LNCaP clone FGC (cell line): ENCODE measurements at regions not wholly inside any gene's neighbourhood (a gene's known extent, or its start where the extent isn't known, plus 50 kb on each side); places are given as distances from the start of the nearest gene placed in this dataset.
"Not testable (repeated sequence)": the region's sequence is repeated elsewhere in the genome, so short reads cannot be mapped to it uniquely, and the experiment has no call there.

ENCODE experiments used
- DNase-seq: peaks from one replicate; pipeline ENCODE4 v3.0.0-alpha.2; 2011; ENCODE audit warnings: low read depth
- H3K4me3 ChIP-seq: 2 replicates; pipeline ENCODE4 v1.5.1; 2011; ENCODE audit warnings: mild to moderate bottlenecking, low read depth, low read length, control low read depth
- TF ChIP-seq, protein P1 (sequence below): IDR thresholded peaks from 2 replicates; pipeline ENCODE4 v1.5.1; 2012; ENCODE audit warnings: mild to moderate bottlenecking; ENCODE audit not compliant: control insufficient read depth, insufficient read depth; ENCODE audit errors: extremely low read depth

DNA sequence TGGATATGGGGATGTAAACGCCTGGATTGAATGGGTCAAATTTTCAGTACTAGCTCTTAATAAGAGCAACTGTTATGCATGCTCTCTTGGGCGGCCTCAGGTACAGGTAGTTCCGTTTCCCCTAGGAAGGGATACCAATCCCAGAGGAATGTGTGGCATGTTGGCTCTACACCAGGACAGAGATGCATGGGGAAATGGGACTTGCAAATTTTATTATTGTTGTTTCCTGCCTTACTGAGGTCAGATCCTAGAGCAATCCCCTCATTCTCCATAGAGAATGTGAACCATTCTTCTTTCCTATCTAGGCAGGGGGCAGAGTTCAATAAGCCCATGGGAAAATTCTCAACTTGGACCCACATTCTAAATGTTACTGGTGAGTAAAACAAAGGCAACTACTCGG, 361.8 kb upstream of the FGF16 start:
- H3K4me3 ChIP-seq, result no peak overlapping the region
- DNase-seq, result no peak
- TF ChIP-seq, protein P1, sequence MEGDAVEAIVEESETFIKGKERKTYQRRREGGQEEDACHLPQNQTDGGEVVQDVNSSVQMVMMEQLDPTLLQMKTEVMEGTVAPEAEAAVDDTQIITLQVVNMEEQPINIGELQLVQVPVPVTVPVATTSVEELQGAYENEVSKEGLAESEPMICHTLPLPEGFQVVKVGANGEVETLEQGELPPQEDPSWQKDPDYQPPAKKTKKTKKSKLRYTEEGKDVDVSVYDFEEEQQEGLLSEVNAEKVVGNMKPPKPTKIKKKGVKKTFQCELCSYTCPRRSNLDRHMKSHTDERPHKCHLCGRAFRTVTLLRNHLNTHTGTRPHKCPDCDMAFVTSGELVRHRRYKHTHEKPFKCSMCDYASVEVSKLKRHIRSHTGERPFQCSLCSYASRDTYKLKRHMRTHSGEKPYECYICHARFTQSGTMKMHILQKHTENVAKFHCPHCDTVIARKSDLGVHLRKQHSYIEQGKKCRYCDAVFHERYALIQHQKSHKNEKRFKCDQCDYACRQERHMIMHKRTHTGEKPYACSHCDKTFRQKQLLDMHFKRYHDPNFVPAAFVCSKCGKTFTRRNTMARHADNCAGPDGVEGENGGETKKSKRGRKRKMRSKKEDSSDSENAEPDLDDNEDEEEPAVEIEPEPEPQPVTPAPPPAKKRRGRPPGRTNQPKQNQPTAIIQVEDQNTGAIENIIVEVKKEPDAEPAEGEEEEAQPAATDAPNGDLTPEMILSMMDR, result no peak

DNA sequence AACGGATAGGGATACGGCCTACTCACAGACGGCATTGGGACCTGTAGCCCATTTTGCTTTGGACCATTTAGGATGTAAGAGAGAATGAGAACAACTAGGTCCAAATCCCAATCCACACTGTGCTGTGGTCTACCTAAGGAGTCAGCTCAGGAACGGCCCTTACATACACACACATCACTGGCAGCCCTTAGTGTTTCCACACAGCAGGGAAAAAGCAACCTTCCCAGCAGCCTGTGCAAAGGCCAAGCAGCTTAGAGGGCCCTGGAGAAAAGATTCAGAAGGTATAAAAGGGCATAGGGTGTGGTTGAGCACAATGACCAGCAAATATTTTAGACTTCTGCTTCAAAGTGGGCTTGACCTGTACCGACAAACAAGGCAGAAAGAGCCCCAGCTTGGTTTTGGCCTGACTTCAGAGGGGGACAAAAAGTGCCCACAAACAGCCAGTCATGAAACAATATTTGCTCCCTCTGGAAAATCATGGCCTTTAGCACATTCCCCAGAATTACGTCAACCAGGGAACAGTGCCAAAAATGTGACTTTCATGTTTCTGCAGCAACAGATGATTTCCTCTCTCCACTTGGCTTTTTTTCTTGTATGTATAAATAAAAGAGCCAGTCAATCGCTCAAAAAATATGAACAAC, 359.5 kb upstream of the FGF16 start:
- DNase-seq, result no peak
- H3K4me3 ChIP-seq, result no peak overlapping the region
- TF ChIP-seq, protein P1, result no peak

DNA sequence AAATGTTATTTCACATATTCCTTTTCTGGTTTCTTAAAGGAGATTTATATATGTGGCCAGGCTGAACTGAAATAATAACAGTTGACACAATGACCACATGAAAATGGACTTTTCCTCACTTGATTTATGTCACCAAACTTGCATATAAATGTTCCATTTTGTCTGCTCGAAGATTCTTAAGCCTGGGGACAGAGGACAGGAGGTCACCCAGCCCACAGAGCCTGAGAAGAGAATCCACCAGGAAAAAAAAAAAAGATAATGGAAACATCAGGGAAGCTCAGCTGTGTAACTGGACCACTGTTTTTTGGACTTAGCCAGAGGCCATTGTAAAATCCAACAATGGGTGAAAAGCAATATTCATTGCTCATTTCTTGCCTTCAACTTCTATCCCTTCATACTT, 359.0 kb upstream of the FGF16 start:
- TF ChIP-seq, protein P1, result no peak
- DNase-seq, result no peak
- H3K4me3 ChIP-seq, result no peak overlapping the region

GRCh38 chrX:77114501-77114900, 332.7 kb upstream of the FGF16 start:
- TF ChIP-seq, protein P1, result no peak
- DNase-seq, result no peak
- H3K4me3 ChIP-seq, result no peak overlapping the region

- TF ChIP-seq, protein P1, result no peak
- no peak for DNase-seq
- no peak overlapping the region for H3K4me3 ChIP-seq
These were observed 328.5 kb upstream of the FGF16 start for GRCh38 chrX:77118686-77119085.

DNA sequence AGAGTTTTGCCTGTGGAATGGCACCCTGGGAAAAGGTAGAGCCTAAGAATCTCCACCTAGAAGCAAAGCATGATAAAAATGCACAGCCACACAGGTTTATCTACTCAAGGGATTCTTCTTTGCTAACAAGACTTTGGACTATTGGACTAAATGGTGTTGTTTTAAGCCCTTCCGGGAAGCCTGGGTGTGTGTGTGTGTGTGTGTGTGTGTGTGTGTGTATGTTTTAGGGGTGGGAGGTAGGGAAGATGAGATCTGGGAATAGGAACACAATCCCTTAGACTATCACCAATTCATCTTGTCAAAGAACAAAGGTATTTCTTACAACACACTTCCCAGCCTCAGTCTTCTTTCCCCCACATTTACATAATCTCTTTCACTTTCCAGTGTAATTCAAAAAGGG, 327.5 kb upstream of the FGF16 start:
- no peak overlapping the region for H3K4me3 ChIP-seq
- DNase-seq, result no peak
- TF ChIP-seq, protein P1, result no peak

DNA sequence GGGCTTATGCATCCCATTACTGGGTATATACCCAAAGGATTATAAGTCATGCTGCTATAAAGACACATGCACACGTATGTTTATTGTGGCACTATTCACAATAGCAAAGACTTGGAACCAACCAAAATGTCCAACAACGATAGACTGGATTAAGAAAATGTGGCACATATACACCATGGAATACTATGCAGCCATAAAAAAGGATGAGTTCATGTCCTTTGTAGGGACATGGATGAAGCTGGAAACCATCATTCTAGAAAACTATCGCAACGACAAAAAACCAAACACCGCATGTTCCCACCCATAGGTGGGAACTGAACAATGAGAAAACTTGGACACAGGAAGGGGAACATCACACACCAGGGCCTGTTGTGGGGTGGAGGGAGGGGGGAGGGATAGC, 323.3 kb upstream of the FGF16 start:
- DNase-seq, H3K4me3 ChIP-seq: not testable (repeated sequence)

- not testable (repeated sequence) for DNase-seq, H3K4me3 ChIP-seq
These were observed 319.6 kb upstream of the FGF16 start for GRCh38 chrX:77127571-77127970.
